SJSA1 (cell line): ENCODE measurements at regions not wholly inside any gene's neighbourhood (a gene's known extent, or its start where the extent isn't known, plus 50 kb on each side); places are given as distances from the start of the nearest gene placed in this dataset.
"Not testable (repeated sequence)": the region's sequence is repeated elsewhere in the genome, so short reads cannot be mapped to it uniquely, and the experiment has no call there.

ENCODE experiments used
- DNase-seq, 2 experiments: peaks; one replicate each; pipeline ENCODE4 v3.0.0-alpha.2; 2015 to 2020; ENCODE audit warnings: low spot score in 2 of 2, low read depth in 1 of 2
- H3K27ac ChIP-seq: fragments of 250-450 bp; sonication (Bioruptor Pico); 2 replicates; pipeline ENCODE4 v1.5.1; 2020; ENCODE audit warnings: mild to moderate bottlenecking, moderate library complexity
- H3K27me3 ChIP-seq: fragments of 250-450 bp; sonication (Bioruptor Pico); replicated peaks from 2 replicates; pipeline ENCODE4 v1.5.1; 2020; ENCODE audit warnings: mild to moderate bottlenecking, moderate library complexity
- H3K36me3 ChIP-seq: fragments of 250-450 bp; sonication (Bioruptor Pico); 2 replicates; pipeline ENCODE4 v1.5.1; 2020; ENCODE audit warnings: mild to moderate bottlenecking
- H3K4me1 ChIP-seq: fragments of 250-450 bp; sonication (Bioruptor Pico); replicated peaks from 2 replicates; pipeline ENCODE4 v1.6.1; 2021; ENCODE audit warnings: mild to moderate bottlenecking
- H3K4me3 ChIP-seq: fragments of 250-450 bp; sonication (Bioruptor Pico); 2 replicates; pipeline ENCODE4 v1.5.1; 2020; ENCODE audit warnings: mild to moderate bottlenecking
- H3K9me3 ChIP-seq: fragments of 250-450 bp; sonication (Bioruptor Pico); replicated peaks from 2 replicates; pipeline ENCODE4 v1.5.1; 2020; ENCODE audit warnings: mild to moderate bottlenecking

DNA sequence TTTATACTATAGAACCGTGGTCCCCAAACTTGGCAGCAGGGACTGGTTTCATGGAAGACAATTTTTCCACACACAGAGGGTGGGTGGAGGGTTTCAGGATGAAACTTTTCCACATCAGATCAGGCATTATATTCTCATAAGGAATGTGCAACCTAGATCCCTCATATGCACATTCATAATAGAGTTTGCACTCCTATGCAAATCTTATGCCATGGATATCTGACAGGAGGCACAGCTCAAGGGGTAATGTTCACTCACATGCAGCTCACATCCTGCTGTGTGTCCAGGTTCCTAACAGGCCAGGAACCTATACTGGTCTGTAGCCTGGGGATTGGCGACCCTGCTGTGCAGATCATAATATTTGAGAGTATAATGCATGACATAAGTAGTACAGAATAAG lies 1802.2 kb upstream of the ACO1 start:
- no peaks in the 10 kb centered on the region for H3K9me3 ChIP-seq
- no peaks in the 10 kb centered on the region for H3K27me3 ChIP-seq
- no peaks in the 10 kb centered on the region for H3K36me3 ChIP-seq
- no peaks in the 10 kb centered on the region for H3K4me1 ChIP-seq
- H3K4me3 ChIP-seq: no peak overlapping the region
- no peak for DNase-seq
- no peak overlapping the region for H3K27ac ChIP-seq

DNA sequence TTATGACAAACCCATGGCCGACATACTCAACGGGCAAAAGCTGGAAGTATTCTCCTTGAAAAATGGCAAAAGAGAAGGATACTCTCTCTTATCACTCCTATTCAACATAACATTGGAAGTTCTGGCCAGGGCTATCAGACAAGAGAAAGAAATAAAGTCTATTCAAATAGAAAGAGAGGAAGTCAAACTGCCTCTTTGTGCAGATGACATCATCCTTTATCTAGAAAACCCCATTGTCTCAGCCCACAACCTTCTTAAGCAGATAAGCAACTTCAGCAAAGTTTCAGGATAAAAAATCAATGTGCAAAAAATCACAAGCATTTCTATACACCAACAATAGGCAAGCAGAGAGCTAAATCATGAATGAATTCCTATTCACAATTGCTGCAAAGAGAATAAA lies 1799.9 kb upstream of the ACO1 start:
- Histone ChIP-seq H3K27me3 (no peaks in the 10 kb centered on the region), H3K4me1 (no peaks in the 10 kb centered on the region), H3K9me3 (no peaks in the 10 kb centered on the region), H3K4me3 (no peak overlapping the region), H3K27ac (no peak overlapping the region), H3K36me3 (no peaks in the 10 kb centered on the region)
- no peak for DNase-seq

DNA sequence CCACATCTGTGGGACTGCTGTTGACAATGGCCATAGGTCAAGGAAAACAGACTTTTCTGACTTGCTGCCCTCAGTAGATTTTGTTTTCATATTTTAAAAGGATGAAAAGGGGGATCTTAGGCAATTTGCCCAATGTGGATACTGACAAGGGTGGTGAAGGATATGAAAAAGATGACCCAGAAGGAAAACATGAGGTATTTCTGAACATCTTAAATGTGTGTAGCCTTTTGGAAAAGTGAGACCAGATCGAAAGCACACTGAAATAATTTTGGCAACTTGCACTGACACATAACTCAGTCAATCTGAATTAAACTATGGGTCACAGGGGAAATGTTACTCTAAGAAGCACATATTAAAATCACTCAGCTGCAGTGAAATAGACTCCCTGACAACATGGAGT lies 1793.0 kb upstream of the ACO1 start:
- no peaks in the 10 kb centered on the region for H3K27me3 ChIP-seq
- DNase-seq: no peak
- no peak overlapping the region for H3K4me3 ChIP-seq
- no peak overlapping the region for H3K27ac ChIP-seq
- H3K36me3 ChIP-seq: no peaks in the 10 kb centered on the region
- H3K4me1 ChIP-seq: no peaks in the 10 kb centered on the region
- no peaks in the 10 kb centered on the region for H3K9me3 ChIP-seq

DNA sequence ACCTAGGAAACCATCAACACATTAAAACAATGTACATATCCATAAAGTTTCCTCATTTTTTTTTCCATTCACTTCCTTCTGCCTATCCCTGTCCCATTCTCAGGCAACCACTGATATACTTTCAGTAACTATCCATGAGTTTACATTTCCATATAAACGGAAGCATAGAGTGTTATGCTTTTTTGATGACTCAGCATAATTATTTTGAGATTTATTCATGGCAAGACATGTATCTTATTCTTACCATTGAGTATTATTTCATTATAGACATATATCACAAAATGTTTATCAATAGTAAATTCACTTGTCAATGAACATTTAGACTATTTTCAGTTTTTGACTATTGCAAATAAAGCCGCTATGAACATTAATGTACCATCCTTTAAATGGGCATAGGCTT lies 1786.8 kb upstream of the ACO1 start:
- no peak for DNase-seq
- no peak overlapping the region for H3K4me3 ChIP-seq
- no peaks in the 10 kb centered on the region for H3K27me3 ChIP-seq
- no peaks in the 10 kb centered on the region for H3K36me3 ChIP-seq
- no peaks in the 10 kb centered on the region for H3K4me1 ChIP-seq
- no peak overlapping the region for H3K27ac ChIP-seq
- H3K9me3 ChIP-seq: no peaks in the 10 kb centered on the region

DNA sequence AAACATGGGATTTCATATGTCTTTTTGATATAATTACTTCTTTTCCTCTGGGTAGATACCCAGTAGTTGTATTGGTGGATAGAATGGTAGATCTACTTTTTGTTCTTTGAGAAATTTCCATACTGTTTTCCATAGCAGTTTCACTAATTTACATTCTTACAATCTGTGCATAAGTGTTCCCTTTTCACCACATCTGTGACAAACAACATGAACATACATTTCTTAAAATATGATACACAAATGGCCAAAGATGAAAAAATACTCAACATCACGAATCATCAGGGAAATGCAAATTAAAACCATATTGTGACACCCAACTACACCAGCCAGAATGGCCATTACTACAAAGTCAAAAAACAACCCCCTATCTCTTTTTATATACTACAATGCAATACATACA lies 1778.5 kb upstream of the ACO1 start:
- Histone ChIP-seq H3K4me1 (no peaks in the 10 kb centered on the region), H3K4me3 (no peak overlapping the region), H3K27ac (no peak overlapping the region), H3K9me3 (no peaks in the 10 kb centered on the region), H3K27me3 (no peaks in the 10 kb centered on the region), H3K36me3 (no peaks in the 10 kb centered on the region)
- DNase-seq: no peak

DNA sequence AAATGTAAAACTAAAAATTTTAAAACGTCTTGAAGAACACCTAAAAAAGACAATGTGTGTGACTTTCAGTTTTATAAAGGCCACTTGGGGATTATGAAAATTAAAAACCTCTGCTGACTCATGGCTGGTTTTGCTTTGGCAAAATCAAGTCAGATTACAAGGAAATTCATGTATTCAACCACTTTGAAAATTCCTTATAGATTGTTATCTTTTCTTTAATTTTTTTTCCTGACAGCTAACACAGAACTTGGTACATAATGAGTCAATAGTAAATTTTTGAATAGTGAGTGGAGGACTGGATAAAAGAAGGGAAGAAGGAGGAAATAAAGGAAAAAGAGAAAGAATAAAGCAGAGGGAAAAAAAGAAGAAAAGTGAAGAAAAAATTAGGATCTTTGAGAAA lies 1774.7 kb upstream of the ACO1 start:
- no peak overlapping the region for H3K4me3 ChIP-seq

DNA sequence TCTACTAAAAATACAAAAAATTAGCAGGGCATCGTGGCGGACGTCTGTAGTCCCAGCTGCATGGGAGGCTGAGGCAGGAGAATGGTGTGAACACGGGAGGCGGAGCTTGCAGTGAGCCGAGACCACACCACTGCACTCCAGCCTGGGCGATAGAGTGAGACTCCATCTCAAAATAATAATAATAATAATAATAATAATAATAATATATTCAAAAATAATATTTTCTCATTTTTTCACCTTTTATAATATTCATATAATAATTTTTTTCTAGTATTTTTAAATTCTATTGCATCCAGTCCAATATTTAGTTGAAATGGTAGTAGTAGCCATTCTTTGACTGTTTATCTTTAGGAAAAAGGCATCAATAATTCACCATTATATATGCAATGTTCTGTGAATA lies 1767.7 kb upstream of the ACO1 start:
- H3K27me3 ChIP-seq, H3K4me3 ChIP-seq, H3K27ac ChIP-seq, H3K36me3 ChIP-seq, H3K4me1 ChIP-seq, DNase-seq, H3K9me3 ChIP-seq: not testable (repeated sequence)

More for the DNA sequence above, 1774.7 kb upstream of the ACO1 start:
- Histone ChIP-seq H3K9me3 (no peaks in the 10 kb centered on the region), H3K4me1 (no peaks in the 10 kb centered on the region), H3K27me3 (no peaks in the 10 kb centered on the region), H3K27ac (no peak overlapping the region), H3K36me3 (no peaks in the 10 kb centered on the region)
- no peak for DNase-seq

DNA sequence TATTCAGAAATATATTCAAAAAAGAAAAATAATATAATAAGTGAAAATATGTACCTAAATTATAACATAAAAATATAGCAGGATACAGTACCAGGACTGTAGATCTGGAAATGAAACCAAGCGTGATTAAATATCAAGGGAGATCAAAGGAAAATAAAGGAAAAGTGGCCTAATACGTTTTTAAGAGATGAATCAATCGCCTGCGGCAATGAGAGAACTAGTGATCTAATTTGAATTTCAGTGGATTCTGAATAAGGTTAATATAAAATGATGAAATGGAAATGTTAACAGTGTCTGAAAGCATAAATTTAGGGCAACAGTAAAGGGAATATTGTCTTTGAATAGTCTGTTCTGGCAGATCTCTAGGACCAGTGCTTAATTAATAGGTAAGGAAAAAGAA lies 1761.9 kb upstream of the ACO1 start:
- no peaks in the 10 kb centered on the region for H3K36me3 ChIP-seq
- no peaks in the 10 kb centered on the region for H3K9me3 ChIP-seq
- no peak overlapping the region for H3K4me3 ChIP-seq
- H3K4me1 ChIP-seq: no peaks in the 10 kb centered on the region
- no peaks in the 10 kb centered on the region for H3K27me3 ChIP-seq
- H3K27ac ChIP-seq: no peak overlapping the region
- DNase-seq: no peak

DNA sequence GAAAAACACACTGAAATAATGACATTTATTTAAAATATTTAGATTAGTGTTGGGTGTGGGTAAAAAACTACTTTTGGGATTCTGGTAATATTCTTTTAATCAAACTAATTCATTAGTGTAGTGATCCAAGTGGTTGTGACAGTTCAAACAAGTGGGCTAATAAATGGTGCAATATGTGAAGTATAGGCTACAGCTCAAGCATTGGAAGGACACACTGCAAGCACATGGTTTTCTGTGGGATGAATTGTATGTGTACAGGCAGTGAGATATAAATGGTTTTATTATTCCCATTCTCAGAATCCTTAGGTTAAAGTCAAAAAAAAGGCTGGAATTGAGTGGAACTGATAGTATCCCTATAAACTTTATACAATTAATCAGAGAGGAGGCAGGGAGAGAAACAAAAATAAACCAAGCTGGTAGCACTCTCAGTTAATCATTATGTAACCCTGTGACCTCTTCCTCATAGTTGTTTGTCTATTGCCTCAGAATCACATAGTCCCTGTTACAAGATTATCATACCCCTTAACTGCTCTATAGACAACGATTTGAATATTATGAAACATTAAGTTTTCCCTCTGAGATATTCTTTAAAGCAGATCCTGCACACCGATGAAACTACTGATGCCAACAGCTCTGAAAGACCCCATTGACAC lies 1755.4 kb upstream of the ACO1 start:
- Histone ChIP-seq H3K9me3 (no peaks in the 10 kb centered on the region), H3K27me3 (no peaks in the 10 kb centered on the region), H3K4me3 (no peak overlapping the region), H3K27ac (no peak overlapping the region), H3K4me1 (no peaks in the 10 kb centered on the region), H3K36me3 (no peaks in the 10 kb centered on the region)
- DNase-seq: no peak

DNA sequence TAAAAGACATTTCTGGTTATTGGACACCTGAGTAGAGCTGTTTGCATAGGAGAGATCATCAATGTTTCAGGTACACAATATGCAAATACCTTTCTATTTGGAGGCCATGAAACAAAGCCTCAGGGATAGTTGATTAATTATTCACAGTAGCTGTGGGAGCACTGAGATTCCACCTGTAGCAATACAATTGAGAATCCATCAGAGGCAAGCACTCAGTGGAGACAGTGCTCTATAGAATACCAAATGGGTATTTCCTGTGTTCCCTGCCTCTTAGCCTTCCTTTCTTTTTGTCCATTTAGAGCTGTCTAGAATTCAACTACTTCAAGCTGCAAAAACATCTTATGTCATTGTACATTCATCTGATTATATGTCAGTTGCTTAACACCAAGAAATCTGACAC lies 1754.0 kb upstream of the ACO1 start:
- H3K27me3 ChIP-seq: no peaks in the 10 kb centered on the region
- no peaks in the 10 kb centered on the region for H3K36me3 ChIP-seq
- no peaks in the 10 kb centered on the region for H3K4me1 ChIP-seq
- no peak overlapping the region for H3K4me3 ChIP-seq
- DNase-seq: no peak
- H3K27ac ChIP-seq: no peak overlapping the region
- no peaks in the 10 kb centered on the region for H3K9me3 ChIP-seq

DNA sequence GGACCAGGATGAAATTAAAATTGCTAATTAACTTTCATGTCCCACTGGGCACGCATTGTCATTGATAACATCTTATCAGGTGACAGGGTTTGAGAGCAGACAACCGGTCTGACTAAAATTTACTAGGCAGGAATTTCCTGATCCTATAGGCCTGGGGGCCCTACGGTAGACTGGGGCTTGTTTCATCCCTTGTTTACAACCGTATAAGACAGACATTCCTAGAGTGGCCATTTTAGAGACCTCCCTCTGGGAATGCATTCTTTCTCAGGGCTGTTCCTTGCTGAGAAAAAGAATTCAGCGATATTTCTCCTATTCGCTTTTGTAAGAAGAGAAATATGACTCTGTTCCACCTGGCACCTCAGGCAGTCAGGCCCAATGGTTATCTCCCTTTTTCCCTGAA lies 1737.8 kb upstream of the ACO1 start:
- not testable (repeated sequence) for DNase-seq, H3K27me3 ChIP-seq, H3K4me1 ChIP-seq, H3K4me3 ChIP-seq, H3K36me3 ChIP-seq, H3K9me3 ChIP-seq, H3K27ac ChIP-seq

DNA sequence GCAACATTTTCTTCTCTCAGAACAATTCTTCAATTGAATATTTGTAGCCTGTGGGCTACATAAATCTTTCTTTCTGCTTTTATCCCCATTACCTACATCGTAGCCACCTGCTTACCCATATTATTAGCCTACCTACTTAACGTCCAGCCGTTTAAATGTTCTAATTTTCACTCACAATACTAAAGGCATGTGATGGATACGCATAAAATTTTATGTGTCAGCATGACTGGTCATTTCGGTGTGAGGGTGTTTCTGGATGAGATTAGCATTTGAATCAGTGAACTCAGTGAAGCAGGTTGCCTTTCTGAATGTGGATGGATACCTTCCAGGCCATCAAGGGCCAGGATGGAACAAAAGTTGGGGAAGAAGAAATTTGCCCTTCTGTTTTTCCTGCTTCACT lies 1722.5 kb upstream of the ACO1 start:
- H3K9me3 ChIP-seq: no peaks in the 10 kb centered on the region
- no peaks in the 10 kb centered on the region for H3K4me1 ChIP-seq
- no peak for DNase-seq
- H3K36me3 ChIP-seq: no peaks in the 10 kb centered on the region
- no peaks in the 10 kb centered on the region for H3K27me3 ChIP-seq
- H3K27ac ChIP-seq: no peak overlapping the region
- no peak overlapping the region for H3K4me3 ChIP-seq

DNA sequence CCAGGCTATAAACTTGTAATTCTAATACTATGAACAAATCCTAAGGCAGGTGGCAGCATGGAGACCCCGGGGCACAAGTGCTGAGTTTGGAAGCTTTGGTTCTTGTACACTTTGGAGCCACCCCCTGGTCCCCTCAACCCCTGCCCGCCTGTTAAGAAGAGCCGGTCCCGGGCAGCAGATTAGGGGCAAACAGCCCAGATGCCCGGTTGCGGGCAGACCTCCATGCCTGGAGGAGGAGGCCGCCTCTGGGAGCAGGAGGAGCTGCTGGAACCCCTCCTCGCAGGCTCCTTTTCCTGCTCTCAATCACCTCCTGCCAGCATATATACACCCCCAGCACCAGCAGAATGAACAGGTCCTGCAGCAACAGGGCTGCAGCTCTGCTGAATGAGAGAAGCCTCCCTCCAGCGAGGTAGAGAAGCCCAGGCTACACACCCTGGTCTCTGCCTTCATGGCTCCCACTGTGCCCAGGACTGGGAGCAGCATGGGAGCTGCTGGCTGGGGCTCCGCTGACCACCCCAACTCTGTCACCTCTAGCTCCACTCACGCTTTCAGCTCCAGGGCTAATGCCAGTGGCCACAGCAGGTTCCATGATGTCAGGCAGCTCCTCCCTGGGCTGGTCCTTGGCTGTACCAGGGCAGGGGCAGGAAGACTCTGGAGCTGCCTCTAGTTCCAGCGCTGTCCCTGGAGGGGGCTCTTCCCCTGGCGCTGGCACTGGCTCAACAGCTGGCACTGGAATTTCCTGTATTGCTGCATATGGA lies 1713.5 kb upstream of the ACO1 start:
- Histone ChIP-seq H3K27me3 (no peaks in the 10 kb centered on the region), H3K4me1 (no peaks in the 10 kb centered on the region), H3K4me3 (no peak overlapping the region), H3K36me3 (no peaks in the 10 kb centered on the region), H3K27ac (no peak overlapping the region), H3K9me3 (no peaks in the 10 kb centered on the region)
- no peak for DNase-seq

DNA sequence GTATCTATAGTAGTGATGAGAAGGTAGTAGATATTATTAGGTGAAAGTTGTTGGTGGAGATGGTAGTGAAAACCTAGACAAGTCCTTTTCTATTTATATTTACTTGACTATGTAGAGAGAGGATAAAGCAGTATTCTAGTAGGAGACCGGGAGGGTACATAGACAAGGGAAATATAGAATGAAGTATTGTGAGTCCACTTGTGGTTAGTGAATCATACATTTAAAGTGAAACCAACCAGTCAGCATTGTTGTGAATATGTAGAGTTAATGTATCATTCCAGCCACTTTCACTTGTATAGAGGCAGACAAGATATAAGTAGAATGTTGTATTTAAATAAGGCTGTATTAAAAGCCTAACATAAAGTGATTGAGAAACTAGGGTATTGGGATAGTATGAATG lies 1711.3 kb upstream of the ACO1 start:
- Histone ChIP-seq H3K27ac (no peak overlapping the region), H3K27me3 (no peaks in the 10 kb centered on the region), H3K4me1 (no peaks in the 10 kb centered on the region), H3K9me3 (no peaks in the 10 kb centered on the region), H3K36me3 (no peaks in the 10 kb centered on the region), H3K4me3 (no peak overlapping the region)
- DNase-seq: no peak

DNA sequence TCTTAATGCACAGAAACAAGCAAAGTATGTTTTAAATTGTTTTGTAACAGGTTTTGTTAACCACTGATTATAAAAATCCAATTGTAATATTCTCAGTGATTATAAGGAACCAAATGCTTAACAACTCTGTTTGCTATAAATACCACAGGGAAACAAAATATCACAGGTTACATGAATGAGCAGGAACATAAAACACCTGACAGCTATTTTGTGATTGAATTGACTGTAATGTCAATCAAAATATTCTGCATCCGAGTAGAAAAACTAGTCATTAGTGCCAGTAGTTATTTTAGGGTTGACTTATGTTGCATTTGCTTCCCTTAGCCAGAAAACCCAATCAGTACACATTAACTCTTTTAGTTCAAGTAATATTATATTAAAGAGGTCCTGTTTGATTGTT lies 1707.8 kb upstream of the ACO1 start:
- H3K36me3 ChIP-seq: no peaks in the 10 kb centered on the region
- no peaks in the 10 kb centered on the region for H3K9me3 ChIP-seq

More for the DNA sequence above, 1707.8 kb upstream of the ACO1 start:
- no peak overlapping the region for H3K4me3 ChIP-seq
- H3K4me1 ChIP-seq: no peaks in the 10 kb centered on the region
- no peak for DNase-seq
- H3K27ac ChIP-seq: no peak overlapping the region
- H3K27me3 ChIP-seq: no peaks in the 10 kb centered on the region
